ENCODE measurements at regions not wholly inside any gene's neighbourhood (a gene's known extent, or its start where the extent isn't known, plus 50 kb on each side); places are given as distances from the start of the nearest gene placed in this dataset.

DNA sequence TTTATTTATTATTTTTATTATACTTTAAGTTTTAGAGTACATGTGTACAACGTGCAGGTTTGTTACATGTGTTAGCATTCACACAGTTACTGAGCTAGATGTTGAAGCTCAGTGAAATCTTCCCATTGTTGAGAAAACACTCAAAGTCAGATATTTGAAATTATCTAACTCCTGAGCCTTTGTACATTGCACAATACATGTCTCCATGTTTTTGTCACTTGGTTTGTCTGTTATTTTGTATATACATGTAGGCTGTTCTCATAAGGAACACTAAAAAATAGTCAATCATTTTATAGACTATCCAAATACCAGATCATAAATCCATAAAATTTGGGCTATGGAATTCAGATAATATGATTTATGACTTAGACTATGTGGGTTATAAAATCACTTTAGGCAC, 1126.5 kb downstream of the NSUN3 start:
- TF ChIP-seq, protein P1, sequence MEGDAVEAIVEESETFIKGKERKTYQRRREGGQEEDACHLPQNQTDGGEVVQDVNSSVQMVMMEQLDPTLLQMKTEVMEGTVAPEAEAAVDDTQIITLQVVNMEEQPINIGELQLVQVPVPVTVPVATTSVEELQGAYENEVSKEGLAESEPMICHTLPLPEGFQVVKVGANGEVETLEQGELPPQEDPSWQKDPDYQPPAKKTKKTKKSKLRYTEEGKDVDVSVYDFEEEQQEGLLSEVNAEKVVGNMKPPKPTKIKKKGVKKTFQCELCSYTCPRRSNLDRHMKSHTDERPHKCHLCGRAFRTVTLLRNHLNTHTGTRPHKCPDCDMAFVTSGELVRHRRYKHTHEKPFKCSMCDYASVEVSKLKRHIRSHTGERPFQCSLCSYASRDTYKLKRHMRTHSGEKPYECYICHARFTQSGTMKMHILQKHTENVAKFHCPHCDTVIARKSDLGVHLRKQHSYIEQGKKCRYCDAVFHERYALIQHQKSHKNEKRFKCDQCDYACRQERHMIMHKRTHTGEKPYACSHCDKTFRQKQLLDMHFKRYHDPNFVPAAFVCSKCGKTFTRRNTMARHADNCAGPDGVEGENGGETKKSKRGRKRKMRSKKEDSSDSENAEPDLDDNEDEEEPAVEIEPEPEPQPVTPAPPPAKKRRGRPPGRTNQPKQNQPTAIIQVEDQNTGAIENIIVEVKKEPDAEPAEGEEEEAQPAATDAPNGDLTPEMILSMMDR (conservative IDR thresholded peaks at IDR 0.05; ENCODE audit: low read depth, low read length), result no peak
- TF ChIP-seq EZH2 (IDR thresholded peaks at IDR 0.05; ENCODE audit: low read length, unreplicated experiment) (no peak), EZH2phosphoT487 (IDR thresholded peaks at IDR 0.05; ENCODE audit: borderline replicate concordance, low read length) (no peak)

Data from PC-3 (cell line).